GM23338 (cell line): ENCODE measurements at regions not wholly inside any gene's neighbourhood (a gene's known extent, or its start where the extent isn't known, plus 50 kb on each side); places are given as distances from the start of the nearest gene placed in this dataset.

Experiments used
- ATAC-seq: fragments of 200-7000 bp; cut with Tn5 transposase; 3 replicates; pipeline ENCODE4 v1.9.1; 2020
- DNase-seq: peaks from one replicate; pipeline ENCODE4 v3.0.0-alpha.2; 2015; ENCODE audit warnings: low spot score
- H2AFZ ChIP-seq: fragments of 200-600 bp; sonication (generic); 2 replicates; pipeline ENCODE4 v1.8.0; 2016; ENCODE audit warnings: antibody characterized with exemption, mild to moderate bottlenecking, moderate library complexity
- H3F3A ChIP-seq: fragments of 200-600 bp; sonication (generic); replicated peaks from 2 replicates; pipeline ENCODE4 v1.8.0; 2017; ENCODE audit warnings: antibody characterized with exemption, mixed run types, low read depth
- H3K27ac ChIP-seq: fragments of 200-600 bp; sonication (generic); 2 replicates; pipeline ENCODE4 v1.6.1; 2016; ENCODE audit warnings: low read depth
- H3K27me3 ChIP-seq: fragments of 200-600 bp; sonication (generic); 2 replicates; pipeline ENCODE4 v1.8.0; 2016; ENCODE audit warnings: mild to moderate bottlenecking, mixed run types, moderate library complexity; ENCODE audit not compliant: insufficient read depth
- H3K36me3 ChIP-seq: fragments of 200-600 bp; sonication (generic); 2 replicates; pipeline ENCODE4 v1.8.0; 2016; ENCODE audit warnings: mild to moderate bottlenecking; ENCODE audit not compliant: insufficient read depth
- H3K4me1 ChIP-seq: fragments of 200-600 bp; sonication (generic); 2 replicates; pipeline ENCODE4 v1.8.0; 2016; ENCODE audit warnings: mild to moderate bottlenecking, moderate library complexity; ENCODE audit not compliant: insufficient read depth
- H3K4me2 ChIP-seq: fragments of 200-600 bp; sonication (generic); 2 replicates; pipeline ENCODE4 v1.7.1; 2017; ENCODE audit warnings: mixed run types
- H3K4me3 ChIP-seq: fragments of 200-600 bp; sonication (generic); 2 replicates; pipeline ENCODE4 v1.6.1; 2016; ENCODE audit warnings: mixed run types
- H3K79me2 ChIP-seq: fragments of 200-600 bp; sonication (generic); replicated peaks from 2 replicates; pipeline ENCODE4 v1.8.0; 2017; ENCODE audit warnings: mild to moderate bottlenecking; ENCODE audit not compliant: insufficient read depth
- H3K9me2 ChIP-seq: fragments of 200-600 bp; sonication (generic); 2 replicates; pipeline ENCODE4 v1.8.0; 2017; ENCODE audit not compliant: insufficient read depth
- H4K20me1 ChIP-seq: fragments of 200-600 bp; sonication (generic); replicated peaks from 2 replicates; pipeline ENCODE4 v1.8.0; 2017; ENCODE audit warnings: mild to moderate bottlenecking; ENCODE audit not compliant: insufficient read depth
- H3K27ac Mint-ChIP-seq: 2 replicates; pipeline ENCODE4 v1.8.0; 2020; ENCODE audit warnings: inconsistent platforms, mild to moderate bottlenecking, moderate library complexity, mixed read lengths
- H3K27me3 Mint-ChIP-seq: 3 replicates; pipeline ENCODE4 v1.8.0; 2022; ENCODE audit warnings: low read depth, mild to moderate bottlenecking, moderate library complexity, mixed read lengths, inconsistent platforms; ENCODE audit not compliant: insufficient read depth, poor library complexity
- H3K36me3 Mint-ChIP-seq: 3 replicates; pipeline ENCODE4 v1.8.0; 2021; ENCODE audit warnings: low read depth, mild to moderate bottlenecking, inconsistent platforms, moderate library complexity, mixed read lengths
- H3K4me1 Mint-ChIP-seq: 3 replicates; pipeline ENCODE4 v1.8.0; 2020; ENCODE audit warnings: mild to moderate bottlenecking, inconsistent platforms, mixed read lengths
- H3K4me3 Mint-ChIP-seq: 3 replicates; pipeline ENCODE4 v1.8.0; 2021; ENCODE audit warnings: moderate library complexity, mild to moderate bottlenecking, inconsistent platforms, mixed read lengths
- H3K9me3 Mint-ChIP-seq: 3 replicates; pipeline ENCODE4 v1.8.0; 2020; ENCODE audit warnings: moderate library complexity, mild to moderate bottlenecking, inconsistent platforms, mixed read lengths
- CREB1 ChIP-seq: fragments of 250-450 bp; sonication (Bioruptor Pico); IDR thresholded peaks from 2 replicates; pipeline ENCODE4 v1.5.0; 2020; ENCODE audit warnings: low read depth, mild to moderate bottlenecking, moderate library complexity
- CTCF ChIP-seq, 2 experiments: fragments of 200-600 bp in 1 of 2; sonication (generic) in 1 of 2; conservative IDR thresholded peaks; 2 replicates each; pipeline versions ENCODE4 v1.5.1 to v1.6.1; 2016 to 2017; ENCODE audit warnings: antibody characterized with exemption in 2 of 2, low read depth in 2 of 2, mild to moderate bottlenecking in 2 of 2, moderate library complexity in 1 of 2
- EZH2 ChIP-seq: fragments of 200-600 bp; sonication (generic); IDR thresholded peaks from one replicate; pipeline ENCODE4 v1.8.0; 2017; ENCODE audit warnings: antibody characterized with exemption, mild to moderate bottlenecking, low read depth; ENCODE audit not compliant: unreplicated experiment
- EZH2phosphoT487 ChIP-seq: fragments of 200-600 bp; sonication (generic); IDR thresholded peaks from one replicate; pipeline ENCODE4 v1.8.1; 2018; ENCODE audit warnings: antibody characterized with exemption; ENCODE audit not compliant: unreplicated experiment
- JUNB ChIP-seq: IDR thresholded peaks from one replicate; pipeline ENCODE4 v1.6.1; 2016; ENCODE audit warnings: antibody characterized with exemption; ENCODE audit not compliant: unreplicated experiment
- NANOG ChIP-seq: IDR thresholded peaks from 2 replicates; pipeline ENCODE4 v1.6.1; 2016; ENCODE audit warnings: antibody characterized with exemption, borderline replicate concordance
- POLR2AphosphoS5 ChIP-seq: IDR thresholded peaks from 2 replicates; pipeline ENCODE4 v1.6.1; 2016; ENCODE audit warnings: antibody characterized with exemption, low read depth
- STAT1 ChIP-seq: IDR thresholded peaks from one replicate; pipeline ENCODE4 v1.6.1; 2016; ENCODE audit warnings: antibody characterized with exemption; ENCODE audit not compliant: unreplicated experiment
- ZNF114 ChIP-seq: fragments of 250-450 bp; sonication (Bioruptor Pico); IDR thresholded peaks from 2 replicates; pipeline ENCODE4 v1.5.0; 2020; ENCODE audit warnings: mild to moderate bottlenecking, moderate library complexity
- ZNF331 ChIP-seq: fragments of 250-450 bp; sonication (Bioruptor Pico); IDR thresholded peaks from 2 replicates; pipeline ENCODE4 v1.5.0; 2020; ENCODE audit warnings: low read depth, mild to moderate bottlenecking, moderate library complexity
- ZNF462 ChIP-seq: fragments of 250-450 bp; sonication (Bioruptor Pico); IDR thresholded peaks from 2 replicates; pipeline ENCODE4 v1.5.0; 2020; ENCODE audit warnings: mild to moderate bottlenecking, moderate library complexity

GRCh38 chr2:118177318-118177717 is 89.0 kb downstream of the INSIG2 start (continued):
- TF ChIP-seq ZNF462 (CRISPR knock-in tag) (no peak), POLR2AphosphoS5 (no peak), EZH2 (no peak), CREB1 (no peak), NANOG (no peak), EZH2phosphoT487 (no peak)

- Mint-ChIP-seq H3K4me1 (peaks cover 7% of the 10 kb centered on the region), H3K9me3 (no peaks in the 10 kb centered on the region; the same call in 2 of the 3 replicates), H3K27me3 (no peaks in the 10 kb centered on the region), H3K27ac (no peak overlapping the region), H3K4me3 (no peak overlapping the region), H3K36me3 (no peaks in the 10 kb centered on the region)
- Histone ChIP-seq H3K4me1 (no peaks in the 10 kb centered on the region), H3K79me2 (no peaks in the 10 kb centered on the region), H3K4me2 (no peak overlapping the region), H3K9me2 (peaks cover 10% of the 10 kb centered on the region; the same call in 1 of the 2 replicates), H3K27me3 (no peaks in the 10 kb centered on the region), H2AFZ (peak overlapping the region; percentile 32; the same call in 1 of the 2 replicates), H3K27ac (no peak overlapping the region), H4K20me1 (no peaks in the 10 kb centered on the region), H3K36me3 (no peaks in the 10 kb centered on the region), H3F3A (no peaks in the 10 kb centered on the region), H3K4me3 (no peak overlapping the region)
- TF ChIP-seq CTCF (conservative IDR thresholded peaks at IDR 0.05; ENCODE audit: low read depth in 2 of 2), result no peak
- no peak for TF ChIP-seq CREB1
- no peak for TF ChIP-seq EZH2
- no peak for TF ChIP-seq STAT1
- no peak for TF ChIP-seq NANOG
- TF ChIP-seq ZNF114, result no peak
- no peak for TF ChIP-seq JUNB
- no peak for TF ChIP-seq ZNF331 (CRISPR knock-in tag)
- DNase-seq (no peak), ATAC-seq (no peak)
Observed at GRCh38 chr2:118176601-118177000, 88.3 kb downstream of the INSIG2 start.
